KMS-11 (cell line): ENCODE measurements at regions not wholly inside any gene's neighbourhood (a gene's known extent, or its start where the extent isn't known, plus 50 kb on each side); places are given as distances from the start of the nearest gene placed in this dataset.

Experiments used
- H2AFZ ChIP-seq: fragments of 200-600 bp; sonication (generic); 2 replicates; pipeline ENCODE4 v1.6.1; 2016; ENCODE audit warnings: antibody characterized with exemption, mixed run types, low read depth
- H3K27ac ChIP-seq: fragments of 200-600 bp; sonication (generic); 2 replicates; pipeline ENCODE4 v1.6.1; 2016; ENCODE audit warnings: mild to moderate bottlenecking, mixed run types
- H3K27me3 ChIP-seq: fragments of 200-600 bp; sonication (generic); 2 replicates; pipeline ENCODE4 v1.6.1; 2017; ENCODE audit warnings: mild to moderate bottlenecking, low read depth, mixed run types, moderate library complexity; ENCODE audit not compliant: insufficient read depth
- H3K36me3 ChIP-seq: fragments of 200-600 bp; sonication (generic); 2 replicates; pipeline ENCODE4 v1.6.1; 2017; ENCODE audit warnings: mild to moderate bottlenecking, mixed run types; ENCODE audit not compliant: insufficient read depth
- H3K4me1 ChIP-seq: fragments of 200-600 bp; sonication (generic); 2 replicates; pipeline ENCODE4 v1.6.1; 2016; ENCODE audit warnings: mild to moderate bottlenecking, low read depth, mixed run types; ENCODE audit not compliant: poor library complexity, severe bottlenecking
- H3K4me2 ChIP-seq: fragments of 200-600 bp; sonication (generic); 2 replicates; pipeline ENCODE4 v1.7.0; 2016; ENCODE audit warnings: mild to moderate bottlenecking, mixed run types
- H3K4me3 ChIP-seq: fragments of 200-600 bp; sonication (generic); IDR thresholded peaks from 2 replicates; pipeline ENCODE4 v1.6.1; 2017; ENCODE audit warnings: low read depth, low read length, mixed read lengths; ENCODE audit not compliant: insufficient read depth
- H3K79me2 ChIP-seq: fragments of 200-600 bp; sonication (generic); 2 replicates; pipeline ENCODE4 v1.6.1; 2016; ENCODE audit warnings: low read depth, mixed run types; ENCODE audit not compliant: insufficient read depth
- H3K9ac ChIP-seq: fragments of 200-600 bp; sonication (generic); 2 replicates; pipeline ENCODE4 v1.6.1; 2016; ENCODE audit warnings: mild to moderate bottlenecking, mixed run types
- H4K20me1 ChIP-seq: fragments of 200-600 bp; sonication (generic); 2 replicates; pipeline ENCODE4 v1.6.1; 2016; ENCODE audit warnings: mild to moderate bottlenecking, mixed run types; ENCODE audit not compliant: insufficient read depth
- TF ChIP-seq, protein P1 (sequence below): fragments of 200-600 bp; sonication (generic); conservative IDR thresholded peaks from 2 replicates; pipeline ENCODE4 v1.6.1; 2017; ENCODE audit warnings: low read depth, mild to moderate bottlenecking, antibody characterized with exemption, low read length, moderate library complexity, mixed read lengths

DNA sequence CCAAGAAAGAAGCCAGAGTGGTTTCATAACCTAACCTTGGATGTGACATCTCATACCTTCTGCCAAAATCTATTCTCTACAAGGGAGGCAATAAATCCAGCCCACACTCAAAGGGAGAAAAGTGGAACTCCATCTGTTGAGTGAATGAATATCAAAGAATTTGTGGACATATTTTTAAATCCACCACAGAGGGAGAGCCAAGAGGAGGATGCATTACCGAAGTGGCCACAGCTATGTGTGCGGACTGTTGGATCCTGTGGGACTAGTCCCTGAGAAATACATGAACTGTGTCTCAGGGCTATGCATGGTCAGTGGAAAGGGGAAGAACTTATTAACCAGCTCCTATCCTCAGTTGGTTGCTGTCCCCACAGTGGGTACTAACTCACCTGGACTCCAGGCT lies 273.9 kb downstream of the NUAK1 start:
- H3K4me1 ChIP-seq, result no peaks in the 10 kb centered on the region
- H3K36me3 ChIP-seq, result no peaks in the 10 kb centered on the region
- H4K20me1 ChIP-seq, result no peaks in the 10 kb centered on the region
- H2AFZ ChIP-seq, result no peak overlapping the region
- H3K4me3 ChIP-seq, result no peak overlapping the region
- H3K9ac ChIP-seq, result no peak overlapping the region
- TF ChIP-seq, protein P1, sequence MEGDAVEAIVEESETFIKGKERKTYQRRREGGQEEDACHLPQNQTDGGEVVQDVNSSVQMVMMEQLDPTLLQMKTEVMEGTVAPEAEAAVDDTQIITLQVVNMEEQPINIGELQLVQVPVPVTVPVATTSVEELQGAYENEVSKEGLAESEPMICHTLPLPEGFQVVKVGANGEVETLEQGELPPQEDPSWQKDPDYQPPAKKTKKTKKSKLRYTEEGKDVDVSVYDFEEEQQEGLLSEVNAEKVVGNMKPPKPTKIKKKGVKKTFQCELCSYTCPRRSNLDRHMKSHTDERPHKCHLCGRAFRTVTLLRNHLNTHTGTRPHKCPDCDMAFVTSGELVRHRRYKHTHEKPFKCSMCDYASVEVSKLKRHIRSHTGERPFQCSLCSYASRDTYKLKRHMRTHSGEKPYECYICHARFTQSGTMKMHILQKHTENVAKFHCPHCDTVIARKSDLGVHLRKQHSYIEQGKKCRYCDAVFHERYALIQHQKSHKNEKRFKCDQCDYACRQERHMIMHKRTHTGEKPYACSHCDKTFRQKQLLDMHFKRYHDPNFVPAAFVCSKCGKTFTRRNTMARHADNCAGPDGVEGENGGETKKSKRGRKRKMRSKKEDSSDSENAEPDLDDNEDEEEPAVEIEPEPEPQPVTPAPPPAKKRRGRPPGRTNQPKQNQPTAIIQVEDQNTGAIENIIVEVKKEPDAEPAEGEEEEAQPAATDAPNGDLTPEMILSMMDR, result no peak
- no peak overlapping the region for H3K27ac ChIP-seq
- no peaks in the 10 kb centered on the region for H3K79me2 ChIP-seq
- no peaks in the 10 kb centered on the region for H3K27me3 ChIP-seq
- H3K4me2 ChIP-seq, result no peak overlapping the region

DNA sequence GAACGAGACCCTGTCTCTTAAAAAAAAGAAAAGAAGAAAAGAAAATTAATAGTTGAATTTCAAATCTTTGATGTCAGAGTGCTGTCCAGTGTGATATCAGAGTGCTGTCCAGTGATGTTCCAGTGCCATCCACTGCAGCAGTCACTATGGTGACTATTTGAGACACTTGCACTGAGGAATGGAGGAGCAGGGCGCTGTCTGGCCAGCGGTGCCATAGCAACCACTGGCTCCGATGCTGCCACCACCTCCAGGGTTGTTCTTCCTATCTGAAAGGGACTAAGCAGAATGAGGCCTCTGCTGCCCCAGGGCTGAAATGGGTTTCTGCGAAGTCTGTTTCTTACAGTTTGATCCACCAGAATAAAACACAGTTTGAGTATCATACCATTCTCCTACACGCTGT lies 272.9 kb downstream of the NUAK1 start:
- no peak overlapping the region for H3K4me2 ChIP-seq
- H2AFZ ChIP-seq, result no peak overlapping the region
- no peak overlapping the region for H3K27ac ChIP-seq
- TF ChIP-seq, protein P1, result no peak
- no peaks in the 10 kb centered on the region for H3K79me2 ChIP-seq
- no peak overlapping the region for H3K9ac ChIP-seq
- no peaks in the 10 kb centered on the region for H4K20me1 ChIP-seq
- H3K4me1 ChIP-seq, result no peaks in the 10 kb centered on the region
- no peaks in the 10 kb centered on the region for H3K27me3 ChIP-seq
- H3K36me3 ChIP-seq, result no peaks in the 10 kb centered on the region
- no peak overlapping the region for H3K4me3 ChIP-seq

DNA sequence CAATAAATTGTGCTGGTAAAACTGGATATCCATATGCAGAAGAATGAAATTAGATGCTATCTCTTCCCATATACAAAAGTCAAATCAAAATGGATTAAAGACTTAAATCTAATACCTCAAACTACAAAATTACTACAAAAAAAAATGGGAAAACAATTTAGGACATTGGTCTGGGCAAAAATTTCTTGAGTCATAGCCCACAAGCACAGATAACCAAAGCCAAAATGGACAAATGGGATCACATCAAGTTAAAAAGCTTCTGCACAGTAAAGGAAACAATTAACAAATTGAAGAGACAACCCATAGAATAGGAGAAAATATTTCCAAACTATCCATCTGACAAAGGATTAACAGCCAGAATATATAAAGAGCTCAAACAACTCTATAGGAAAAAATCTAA lies 264.6 kb downstream of the NUAK1 start:
- H3K36me3 ChIP-seq, result no peaks in the 10 kb centered on the region
- no peaks in the 10 kb centered on the region for H3K27me3 ChIP-seq
- H3K4me2 ChIP-seq, result no peak overlapping the region

DNA sequence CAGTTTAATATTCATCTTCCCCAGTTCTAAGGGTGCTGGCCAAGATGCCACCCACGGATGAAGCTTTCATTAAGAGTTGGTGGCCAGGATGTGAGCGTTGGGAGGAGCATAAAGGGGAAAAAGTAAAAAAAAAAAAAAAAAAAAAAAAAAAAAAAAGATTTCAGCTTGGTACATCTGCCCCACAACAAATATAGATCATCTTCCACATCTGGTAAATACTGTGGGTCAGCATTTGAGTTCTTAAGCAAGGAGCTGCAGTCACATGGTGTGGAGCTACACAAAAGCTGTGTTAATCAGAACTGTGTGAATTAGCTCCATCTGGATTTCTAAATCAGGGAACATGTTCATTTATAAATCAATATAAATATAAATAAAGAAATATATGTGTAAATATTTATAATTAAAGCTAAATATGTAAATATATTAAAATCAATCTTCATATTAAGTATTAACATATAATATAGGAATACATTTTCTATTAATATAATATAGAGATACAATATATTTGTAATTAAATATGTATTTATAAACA lies 262.3 kb downstream of the NUAK1 start:
- H3K79me2 ChIP-seq, result no peaks in the 10 kb centered on the region
- no peak overlapping the region for H3K27ac ChIP-seq
- H2AFZ ChIP-seq, result no peak overlapping the region
- H3K27me3 ChIP-seq, result no peaks in the 10 kb centered on the region
- no peaks in the 10 kb centered on the region for H4K20me1 ChIP-seq
- H3K4me2 ChIP-seq, result no peak overlapping the region
- H3K4me3 ChIP-seq, result no peak overlapping the region
- no peaks in the 10 kb centered on the region for H3K4me1 ChIP-seq
- H3K9ac ChIP-seq, result no peak overlapping the region
- TF ChIP-seq, protein P1, result no peak
- H3K36me3 ChIP-seq, result no peaks in the 10 kb centered on the region

More for the DNA sequence above, 264.6 kb downstream of the NUAK1 start:
- H2AFZ ChIP-seq, result no peak overlapping the region
- H3K79me2 ChIP-seq, result no peaks in the 10 kb centered on the region
- TF ChIP-seq, protein P1, result no peak
- no peaks in the 10 kb centered on the region for H3K4me1 ChIP-seq
- no peak overlapping the region for H3K9ac ChIP-seq
- no peak overlapping the region for H3K27ac ChIP-seq
- no peak overlapping the region for H3K4me3 ChIP-seq
- H4K20me1 ChIP-seq, result no peaks in the 10 kb centered on the region
